Neuronal stem cell (in vitro differentiated cells): ENCODE measurements at regions not wholly inside any gene's neighbourhood (a gene's known extent, or its start where the extent isn't known, plus 50 kb on each side); places are given as distances from the start of the nearest gene placed in this dataset.

Source experiments
- DNase-seq: peaks from one replicate; pipeline ENCODE4 v3.0.0-alpha.2; 2013; ENCODE audit warnings: low spot score
- H2AFZ ChIP-seq: one replicate; pipeline ENCODE4 v1.6.1; 2013; ENCODE audit warnings: mild to moderate bottlenecking, low read length, inconsistent platforms
- H2AK5ac ChIP-seq: 2 replicates; pipeline ENCODE4 v1.6.1; 2013; ENCODE audit warnings: low read depth, mild to moderate bottlenecking, inconsistent platforms, low read length, moderate library complexity, mixed read lengths
- H2BK120ac ChIP-seq: 2 replicates; pipeline ENCODE4 v1.6.1; 2013; ENCODE audit warnings: low read depth, mild to moderate bottlenecking, inconsistent platforms, low read length, moderate library complexity, mixed read lengths
- H2BK12ac ChIP-seq: one replicate; pipeline ENCODE4 v1.6.1; 2013; ENCODE audit warnings: low read length, inconsistent platforms
- H2BK15ac ChIP-seq: 2 replicates; pipeline ENCODE4 v1.6.1; 2013; ENCODE audit warnings: mild to moderate bottlenecking, low read length, inconsistent platforms, mixed read lengths
- H2BK5ac ChIP-seq: one replicate; pipeline ENCODE4 v1.6.1; 2013; ENCODE audit warnings: inconsistent platforms, mild to moderate bottlenecking, low read length, moderate library complexity
- H3K14ac ChIP-seq: one replicate; pipeline ENCODE4 v1.6.1; 2013; ENCODE audit warnings: low read length, inconsistent platforms
- H3K18ac ChIP-seq: 2 replicates; pipeline ENCODE4 v1.6.1; 2013; ENCODE audit warnings: low read length, inconsistent platforms
- H3K23ac ChIP-seq: 2 replicates; pipeline ENCODE4 v1.6.1; 2013; ENCODE audit warnings: low read depth, mild to moderate bottlenecking, mixed read lengths, low read length, inconsistent platforms; ENCODE audit not compliant: poor library complexity
- H3K27ac ChIP-seq: replicated peaks from 3 replicates; pipeline ENCODE4 v1.5.1; 2013; ENCODE audit warnings: low read length, inconsistent platforms
- H3K27me3 ChIP-seq, 3 experiments: 2 replicates each; pipeline ENCODE4 v1.6.1; 2013; ENCODE audit warnings: low read length in 3 of 3, mild to moderate bottlenecking in 2 of 3, inconsistent platforms in 1 of 3, low read depth in 1 of 3, mixed read lengths in 1 of 3, moderate library complexity in 1 of 3; ENCODE audit not compliant: control insufficient read depth in 3 of 3, insufficient read depth in 3 of 3
- H3K36me3 ChIP-seq, 2 donors: replicated peaks in 1 of 2; 2 replicates each; pipeline ENCODE4 v1.6.1; 2013; ENCODE audit warnings: low read length in 2 of 2; ENCODE audit not compliant: control insufficient read depth in 2 of 2, insufficient read depth in 2 of 2
- H3K4ac ChIP-seq: 2 replicates; pipeline ENCODE4 v1.6.1; 2013; ENCODE audit warnings: inconsistent platforms, mild to moderate bottlenecking, low read length, moderate library complexity
- H3K4me1 ChIP-seq, 2 donors: 1 replicate in 1 of 2; 2 replicates in 1 of 2; pipeline ENCODE4 v1.6.1; 2013; ENCODE audit warnings: low read length in 2 of 2, low read depth in 1 of 2; ENCODE audit not compliant: control insufficient read depth in 2 of 2, insufficient read depth in 1 of 2
- H3K4me2 ChIP-seq: one replicate; pipeline ENCODE4 v1.6.1; 2013; ENCODE audit warnings: mild to moderate bottlenecking, low read length, inconsistent platforms; ENCODE audit not compliant: insufficient read depth, poor library complexity, severe bottlenecking
- H3K4me3 ChIP-seq, 2 donors: 2 replicates each; pipeline ENCODE4 v1.5.1; 2013; ENCODE audit warnings: low read length in 2 of 2, mild to moderate bottlenecking in 2 of 2, inconsistent platforms in 1 of 2, moderate library complexity in 1 of 2
- H3K79me1 ChIP-seq: one replicate; pipeline ENCODE4 v1.6.1; 2013; ENCODE audit warnings: low read depth, mild to moderate bottlenecking, inconsistent platforms, low read length, moderate library complexity
- H3K9ac ChIP-seq: one replicate; pipeline ENCODE4 v1.6.1; 2013; ENCODE audit warnings: mild to moderate bottlenecking, low read depth, low read length, inconsistent platforms; ENCODE audit not compliant: poor library complexity
- H3K9me3 ChIP-seq, 2 donors: replicated peaks in 1 of 2; 2 replicates each; pipeline versions ENCODE3 to v1.6.1; 2013; ENCODE audit warnings: low read length in 2 of 2, mild to moderate bottlenecking in 2 of 2, inconsistent platforms in 1 of 2, low read depth in 1 of 2, mixed read lengths in 1 of 2, moderate library complexity in 1 of 2; ENCODE audit not compliant: control insufficient read depth in 2 of 2, insufficient read depth in 1 of 2
- H4K8ac ChIP-seq: one replicate; pipeline ENCODE4 v1.6.1; 2013; ENCODE audit warnings: low read depth, mild to moderate bottlenecking, inconsistent platforms, low read length, moderate library complexity
- H4K91ac ChIP-seq: one replicate; pipeline ENCODE4 v1.6.1; 2013; ENCODE audit warnings: low read length, low read depth, mild to moderate bottlenecking, inconsistent platforms; ENCODE audit not compliant: poor library complexity
- WGBS, 2 donors: extraction: QIAGEN DNeasy Blood & Tissue Kit; methylation state at CpG; one replicate each; pipeline ENCODE4 v1.1.7; 2013; ENCODE audit warnings: missing lambda C conversion rate in 2 of 2, mixed read lengths in 1 of 2; ENCODE audit not compliant: insufficient read length in 2 of 2, insufficient replicate concordance in 1 of 2; ENCODE audit errors: extremely low coverage in 2 of 2; 5-methylcytosine and 5-hydroxymethylcytosine counted together

DNA sequence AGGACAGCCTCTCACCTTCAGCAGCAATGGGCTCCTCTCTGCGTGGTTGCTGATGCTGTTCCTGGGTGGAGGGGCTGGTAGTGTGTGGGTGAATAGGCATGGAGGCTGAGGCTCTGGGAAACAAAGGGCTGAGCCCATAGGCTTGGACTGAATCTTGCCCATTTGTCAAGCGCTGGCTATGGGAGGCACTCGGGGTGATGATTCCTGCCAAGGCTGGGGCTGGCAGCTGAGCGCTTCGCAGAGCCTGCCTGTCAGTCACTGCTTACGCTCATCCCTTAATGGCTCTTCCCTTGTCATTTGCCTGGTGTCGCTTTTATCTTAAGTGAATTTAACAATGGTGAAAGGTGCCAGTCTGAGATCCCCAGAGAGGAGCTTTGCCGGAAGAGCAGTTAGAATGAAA lies 353.3 kb downstream of the PBX1 start:
- peaks cover 0 to 14% (median 0%) of the 10 kb centered on the region in 3 experiments for H3K27me3 ChIP-seq
- peak overlapping the region in 1 of 2 donors; percentile 3 for H3K4me3 ChIP-seq
- H2BK12ac ChIP-seq = no peak overlapping the region
- H3K27ac ChIP-seq = no peak overlapping the region
- H3K4me2 ChIP-seq = no peak overlapping the region
- no peaks in the 10 kb centered on the region for H3K4me1 ChIP-seq
- H3K4ac ChIP-seq = peak overlapping the region; percentile 9
- no peak overlapping the region for H4K8ac ChIP-seq
- no peak overlapping the region for H2BK5ac ChIP-seq
- H3K9me3 ChIP-seq = no peaks in the 10 kb centered on the region
- H3K9ac ChIP-seq = peak overlapping the region; percentile 25
- H3K23ac ChIP-seq = peak overlapping the region; percentile 16
- H2AFZ ChIP-seq = no peak overlapping the region
- no peak overlapping the region for H2BK15ac ChIP-seq
- H2BK120ac ChIP-seq = no peak overlapping the region
- no peak for DNase-seq
- H2AK5ac ChIP-seq = no peak overlapping the region
- no peaks in the 10 kb centered on the region for H3K36me3 ChIP-seq
- H3K79me1 ChIP-seq = no peaks in the 10 kb centered on the region
- H3K18ac ChIP-seq = no peak overlapping the region
- H3K14ac ChIP-seq = no peak overlapping the region
- WGBS, 2 donors = no CpG with 5 or more reads among the region's 8 CpGs
- no peak overlapping the region for H4K91ac ChIP-seq

DNA sequence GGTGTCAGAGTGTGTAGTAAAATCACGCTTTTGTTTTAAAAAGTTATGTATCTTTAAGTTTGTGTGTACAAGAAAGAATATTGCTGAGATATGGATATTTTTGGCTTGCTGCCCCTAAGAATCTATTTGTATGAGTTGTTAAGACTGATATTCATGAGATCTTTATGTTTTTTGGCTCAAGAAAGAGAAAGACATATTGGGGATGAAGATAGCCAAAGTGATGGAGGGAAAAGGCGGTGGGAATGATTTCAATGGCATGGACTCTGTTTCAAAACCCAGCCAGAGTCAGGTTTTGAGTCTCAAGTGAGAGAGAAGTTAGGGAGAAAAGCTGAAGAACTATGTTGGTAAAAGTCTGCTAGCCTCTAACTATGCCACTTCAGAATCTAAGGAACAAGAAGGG lies 351.7 kb downstream of the PBX1 start:
- Histone ChIP-seq H2BK120ac (no peak overlapping the region), H2AFZ (no peak overlapping the region), H3K4me3 (no peak overlapping the region), H2BK12ac (no peak overlapping the region), H3K27me3 (peaks cover 0 to 14% (median 0%) of the 10 kb centered on the region in 3 experiments), H3K27ac (no peak overlapping the region), H3K36me3 (no peaks in the 10 kb centered on the region), H3K4me1 (no peaks in the 10 kb centered on the region), H3K18ac (no peak overlapping the region), H3K14ac (no peak overlapping the region), H4K8ac (no peak overlapping the region), H3K79me1 (no peaks in the 10 kb centered on the region), H4K91ac (no peak overlapping the region), H2AK5ac (no peak overlapping the region), H2BK15ac (no peak overlapping the region), H3K23ac (no peak overlapping the region), H3K4me2 (no peak overlapping the region), H3K9ac (no peak overlapping the region), H2BK5ac (no peak overlapping the region), H3K9me3 (no peaks in the 10 kb centered on the region), H3K4ac (no peak overlapping the region)
- no CpG with 5 or more reads among the region's 2 CpGs for WGBS, 2 donors
- DNase-seq = no peak

DNA sequence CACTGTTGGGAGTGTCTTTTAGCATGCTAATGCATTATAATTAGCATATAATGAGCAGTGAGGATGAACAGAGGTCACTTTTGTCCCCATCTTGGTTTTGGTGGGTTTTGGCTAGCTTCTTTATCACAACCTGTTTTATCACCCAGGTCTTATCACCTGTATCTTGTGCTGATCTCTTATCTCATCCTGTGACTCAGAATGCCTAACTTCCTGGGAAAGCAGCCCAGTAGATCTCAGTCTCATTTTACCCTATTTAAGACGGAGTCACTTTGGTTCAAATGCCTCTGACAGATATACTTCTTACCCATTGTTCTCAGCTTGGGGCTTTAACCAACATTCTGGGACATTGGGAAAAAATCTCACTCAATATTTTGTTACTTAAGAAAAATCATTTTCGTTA lies 348.7 kb downstream of the PBX1 start:
- no CpG with 5 or more reads among the region's 2 CpGs for WGBS, 2 donors
- no peak overlapping the region for H2BK15ac ChIP-seq

DNA sequence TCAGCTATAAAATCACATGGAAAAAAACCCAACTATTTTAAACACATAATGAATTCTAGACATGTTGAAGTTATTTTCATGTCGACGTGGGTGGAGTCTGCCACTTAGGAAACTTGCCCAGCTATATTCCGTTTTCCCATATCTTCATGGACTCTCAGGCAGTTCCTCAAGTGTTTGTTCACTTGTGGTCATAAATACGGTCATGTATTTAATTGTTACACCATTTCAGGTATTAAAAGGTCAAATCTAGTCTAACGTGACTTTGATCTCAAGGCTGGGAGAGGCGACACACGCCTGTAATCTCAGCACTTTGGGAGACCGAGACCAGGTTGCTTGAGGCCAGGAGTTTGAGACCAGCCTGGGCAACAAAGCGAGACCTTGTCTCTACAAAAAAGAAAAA lies 346.9 kb downstream of the PBX1 start:
- Histone ChIP-seq H3K4me2 (no peak overlapping the region), H3K9me3 (no peaks in the 10 kb centered on the region)
- WGBS, 2 donors = no CpG with 5 or more reads among the region's 9 CpGs

More for the DNA sequence above, 348.7 kb downstream of the PBX1 start:
- H3K36me3 ChIP-seq = no peaks in the 10 kb centered on the region
- H3K79me1 ChIP-seq = no peaks in the 10 kb centered on the region
- no peaks in the 10 kb centered on the region for H3K9me3 ChIP-seq
- no peak overlapping the region for H2BK120ac ChIP-seq
- H4K8ac ChIP-seq = no peak overlapping the region
- H3K14ac ChIP-seq = no peak overlapping the region
- no peak overlapping the region for H2BK12ac ChIP-seq
- H2AK5ac ChIP-seq = no peak overlapping the region
- H3K23ac ChIP-seq = no peak overlapping the region
- H3K27me3 ChIP-seq = peaks cover 0 to 4% (median 0%) of the 10 kb centered on the region in 3 experiments
- H3K4me2 ChIP-seq = no peak overlapping the region
- H3K4ac ChIP-seq = no peak overlapping the region
- no peaks in the 10 kb centered on the region for H3K4me1 ChIP-seq
- no peak overlapping the region for H3K27ac ChIP-seq
- H2AFZ ChIP-seq = no peak overlapping the region
- H3K9ac ChIP-seq = no peak overlapping the region
- H3K18ac ChIP-seq = no peak overlapping the region
- no peak overlapping the region for H4K91ac ChIP-seq
- no peak overlapping the region for H2BK5ac ChIP-seq
- no peak overlapping the region for H3K4me3 ChIP-seq
- no peak for DNase-seq

More for the DNA sequence above, 346.9 kb downstream of the PBX1 start:
- no peak overlapping the region for H3K23ac ChIP-seq
- H3K27me3 ChIP-seq = peaks cover 0 to 3% (median 0%) of the 10 kb centered on the region in 3 experiments
- H4K8ac ChIP-seq = no peak overlapping the region
- H4K91ac ChIP-seq = no peak overlapping the region
- H3K36me3 ChIP-seq = no peaks in the 10 kb centered on the region
- H3K18ac ChIP-seq = no peak overlapping the region
- H3K4me1 ChIP-seq = no peaks in the 10 kb centered on the region
- H3K9ac ChIP-seq = no peak overlapping the region
- H2BK5ac ChIP-seq = no peak overlapping the region
- no peak overlapping the region for H3K14ac ChIP-seq
- no peak overlapping the region for H2BK15ac ChIP-seq
- no peaks in the 10 kb centered on the region for H3K79me1 ChIP-seq
- no peak overlapping the region for H3K4me3 ChIP-seq
- no peak overlapping the region for H2AK5ac ChIP-seq
- H2BK12ac ChIP-seq = no peak overlapping the region
- H2AFZ ChIP-seq = no peak overlapping the region
- DNase-seq = no peak
- H2BK120ac ChIP-seq = no peak overlapping the region
- H3K27ac ChIP-seq = no peak overlapping the region
- H3K4ac ChIP-seq = no peak overlapping the region
